SK-N-MC (cell line): ENCODE measurements at regions not wholly inside any gene's neighbourhood (a gene's known extent, or its start where the extent isn't known, plus 50 kb on each side); places are given as distances from the start of the nearest gene placed in this dataset.

Experiments used
- DNase-seq: peaks from one replicate; pipeline ENCODE4 v3.0.0-alpha.2; 2011; ENCODE audit warnings: low read depth, low spot score
- H3K27ac ChIP-seq: fragments of 200-600 bp; sonication (generic); 2 replicates; pipeline ENCODE4 v1.5.1; 2016; ENCODE audit warnings: mixed run types
- H3K36me3 ChIP-seq: fragments of 200-600 bp; sonication (generic); 2 replicates; pipeline ENCODE4 v1.6.1; 2017; ENCODE audit warnings: antibody characterized with exemption, low read length, mixed read lengths; ENCODE audit not compliant: insufficient read depth
- H3K4me3 ChIP-seq: fragments of 200-600 bp; sonication (generic); 2 replicates; pipeline ENCODE4 v1.5.1; 2016
- H3K9ac ChIP-seq: fragments of 200-600 bp; sonication (generic); 2 replicates; pipeline ENCODE4 v1.8.0; 2017; ENCODE audit warnings: mixed run types, mixed read lengths; ENCODE audit not compliant: insufficient read length
- H3K9me3 ChIP-seq: fragments of 200-600 bp; sonication (generic); 2 replicates; pipeline ENCODE4 v1.6.1; 2017; ENCODE audit warnings: low read depth, mild to moderate bottlenecking, antibody characterized with exemption, low read length, moderate library complexity, mixed read lengths
- EZH2 ChIP-seq: fragments of 200-600 bp; sonication (generic); IDR thresholded peaks from one replicate; pipeline ENCODE4 v1.6.1; 2017; ENCODE audit warnings: antibody characterized with exemption
- FOXP2 ChIP-seq: optimal IDR thresholded peaks from 2 replicates; pipeline ENCODE3; 2011; ENCODE audit warnings: mild to moderate bottlenecking, moderate library complexity; ENCODE audit not compliant: insufficient read depth; ENCODE audit errors: extremely low read length, control extremely low read depth
- POLR2AphosphoS5 ChIP-seq: IDR thresholded peaks from 2 replicates; pipeline ENCODE4 v1.6.1; 2012; ENCODE audit warnings: mild to moderate bottlenecking, low read depth, low read length, borderline replicate concordance

GRCh38 chr21:34215911-34216717 is 142.7 kb downstream of the MRPS6 start:
- Histone ChIP-seq H3K4me3 (0 out of 2 replicates have a peak overlapping the region, but pooled peaks have one; percentile 25), H3K27ac (no peak overlapping the region), H3K9me3 (no peaks in the 10 kb centered on the region), H3K36me3 (no peaks in the 10 kb centered on the region), H3K9ac (no peak overlapping the region)
- TF ChIP-seq EZH2 (no peak), POLR2AphosphoS5 (no peak), FOXP2 (no peak)
- no peak for DNase-seq

- Histone ChIP-seq H3K27ac (no peak overlapping the region), H3K9me3 (no peaks in the 10 kb centered on the region), H3K36me3 (no peaks in the 10 kb centered on the region), H3K9ac (no peak overlapping the region), H3K4me3 (no peak overlapping the region)
- TF ChIP-seq FOXP2 (no peak), POLR2AphosphoS5 (no peak), EZH2 (no peak)
- DNase-seq = no peak
These were observed 143.3 kb downstream of the MRPS6 start for GRCh38 chr21:34216718-34217032.

- DNase-seq = no peak
- Histone ChIP-seq H3K9me3 (no peaks in the 10 kb centered on the region), H3K36me3 (no peaks in the 10 kb centered on the region), H3K4me3 (no peak overlapping the region), H3K9ac (no peak overlapping the region), H3K27ac (no peak overlapping the region)
- TF ChIP-seq FOXP2 = no peak
- TF ChIP-seq EZH2 = no peak
- TF ChIP-seq POLR2AphosphoS5 = no peak
These were observed 143.9 kb downstream of the MRPS6 start for GRCh38 chr21:34217263-34217662.

- TF ChIP-seq POLR2AphosphoS5 (no peak), FOXP2 (no peak), EZH2 (no peak)
- DNase-seq = no peak
- Histone ChIP-seq H3K9ac (no peak overlapping the region), H3K9me3 (no peaks in the 10 kb centered on the region), H3K36me3 (no peaks in the 10 kb centered on the region), H3K4me3 (no peak overlapping the region), H3K27ac (no peak overlapping the region)
These were observed 144.3 kb upstream of the KCNE2 start for GRCh38 chr21:34219334-34220060.

- Histone ChIP-seq H3K36me3 (no peaks in the 10 kb centered on the region), H3K9ac (no peak overlapping the region), H3K27ac (no peak overlapping the region), H3K9me3 (no peaks in the 10 kb centered on the region), H3K4me3 (no peak overlapping the region)
- no peak for TF ChIP-seq EZH2
- no peak for TF ChIP-seq FOXP2
- no peak for TF ChIP-seq POLR2AphosphoS5
- DNase-seq = no peak
These were observed 143.1 kb upstream of the KCNE2 start for GRCh38 chr21:34220556-34221195.

- Histone ChIP-seq H3K27ac (no peak overlapping the region), H3K4me3 (no peak overlapping the region), H3K9me3 (no peaks in the 10 kb centered on the region), H3K36me3 (no peaks in the 10 kb centered on the region), H3K9ac (no peak overlapping the region)
- TF ChIP-seq FOXP2 (no peak), POLR2AphosphoS5 (no peak), EZH2 (no peak)
- DNase-seq = no peak
These were observed 142.3 kb upstream of the KCNE2 start for GRCh38 chr21:34221331-34222030.

- DNase-seq = no peak
- no peak overlapping the region for H3K4me3 ChIP-seq
- no peaks in the 10 kb centered on the region for H3K36me3 ChIP-seq
- no peak overlapping the region for H3K9ac ChIP-seq
- no peaks in the 10 kb centered on the region for H3K9me3 ChIP-seq
- TF ChIP-seq POLR2AphosphoS5 = no peak
- TF ChIP-seq FOXP2 = no peak
- no peak for TF ChIP-seq EZH2
- H3K27ac ChIP-seq = no peak overlapping the region
These were observed 141.8 kb upstream of the KCNE2 start for GRCh38 chr21:34222031-34222335.

- Histone ChIP-seq H3K27ac (no peak overlapping the region), H3K4me3 (no peak overlapping the region), H3K9me3 (no peaks in the 10 kb centered on the region), H3K36me3 (no peaks in the 10 kb centered on the region), H3K9ac (no peak overlapping the region)
- TF ChIP-seq EZH2 (no peak), FOXP2 (no peak), POLR2AphosphoS5 (no peak)
- DNase-seq = no peak
These were observed 140.4 kb upstream of the KCNE2 start for GRCh38 chr21:34223376-34223775.
